K562 (cell line): ENCODE measurements at regions not wholly inside any gene's neighbourhood (a gene's known extent, or its start where the extent isn't known, plus 50 kb on each side); places are given as distances from the start of the nearest gene placed in this dataset.
A peak's percentile ranks its signal among the peaks of the same experiment; 100 is the strongest.

ENCODE experiments used
- ATAC-seq: fragments of 200-7000 bp; cut with Tn5 transposase; 3 replicates; pipeline ENCODE4 v1.9.1; 2020; ENCODE audit warnings: moderate library complexity
- BruUV-seq: library from RNA; stranded (reverse); fragments of 400-500 nt; replicated peaks from 2 replicates; lab custom pipeline; 2021; lab: Mats Ljungman, UMichigan
- CTCF ChIA-PET: fragments of 300-600 bp; formaldehyde crosslinking; extraction: SDS; loops from one replicate; lab custom pipeline; 2021; ENCODE audit warnings: low intra/inter-chr PET ratio; lab: Yijun Ruan, JAX
- POLR2A ChIA-PET: fragments of 300-600, 350-650 bp; sonication (Branson Sonifier 250); formaldehyde crosslinking; extraction: SDS; loops from one replicate; lab custom pipeline; 2021; ENCODE audit warnings: antibody characterized with exemption, inconsistent platforms; lab: Yijun Ruan, JAX
- DNase-seq, 4 experiments: peaks; one replicate each; pipeline versions ENCODE4 v3.0.0 to v3.0.0-alpha.2; 2011 to 2018; ENCODE audit warnings: low spot score in 3 of 4, mixed read lengths in 3 of 4; ENCODE audit errors: extremely low read depth in 1 of 4
- FAIRE-seq: peaks from 2 replicates; lab custom pipeline; 2011; peaks lifted over from hg19 to GRCh38; lab: Jason Lieb, UNC
- H2AFZ ChIP-seq: 2 replicates; pipeline ENCODE4 v1.6.0; 2011; ENCODE audit warnings: low read depth, low read length, control low read depth, inconsistent platforms
- H3K27ac ChIP-seq: fragments of 200-600 bp; 3 replicates; pipeline ENCODE4 v1.8.0; 2011; ENCODE audit warnings: low read depth, mild to moderate bottlenecking, control low read depth, inconsistent platforms, low read length, moderate library complexity, mixed read lengths; ENCODE audit errors: extremely low read depth
- H3K27me3 ChIP-seq, 2 experiments: fragments of 300-600 bp in 1 of 2; 2 replicates in 1 of 2; 3 replicates in 1 of 2; pipeline versions ENCODE4 v1.6.0 to v1.8.0; 2011; ENCODE audit warnings: inconsistent platforms in 2 of 2, low read length in 2 of 2, mild to moderate bottlenecking in 1 of 2, mixed read lengths in 1 of 2, moderate library complexity in 1 of 2; ENCODE audit not compliant: control insufficient read depth in 2 of 2, insufficient read depth in 2 of 2
- H3K36me3 ChIP-seq: fragments of 300-600 bp; 3 replicates; pipeline ENCODE4 v1.8.0; 2011; ENCODE audit warnings: mild to moderate bottlenecking, low read length, inconsistent platforms; ENCODE audit not compliant: control insufficient read depth, insufficient read depth
- H3K4me1 ChIP-seq, 2 experiments: fragments of 200-600 bp in 1 of 2; replicated peaks in 1 of 2; 2 replicates in 1 of 2; 3 replicates in 1 of 2; pipeline versions ENCODE4 v1.5.1 to v1.8.0; 2011; ENCODE audit warnings: inconsistent platforms in 2 of 2, low read length in 2 of 2, mild to moderate bottlenecking in 1 of 2, mixed read lengths in 1 of 2, moderate library complexity in 1 of 2; ENCODE audit not compliant: control insufficient read depth in 2 of 2, insufficient read depth in 2 of 2
- H3K4me2 ChIP-seq: 2 replicates; pipeline ENCODE4 v1.6.1; 2011; ENCODE audit warnings: low read length, control low read depth, inconsistent platforms, mixed read lengths; ENCODE audit not compliant: insufficient read depth
- H3K4me3 ChIP-seq: fragments of 200-600 bp; sonication (generic), shearing (Covaris generic); 2 replicates; pipeline ENCODE4 v1.5.1; 2016; ENCODE audit warnings: control low read depth, inconsistent platforms
- H3K79me2 ChIP-seq: fragments of 200-600 bp; 3 replicates; pipeline ENCODE4 v1.8.0; 2011; ENCODE audit warnings: low read length, inconsistent platforms; ENCODE audit not compliant: control insufficient read depth, insufficient read depth
- H3K9ac ChIP-seq, 2 experiments: 2 replicates each; pipeline versions ENCODE4 v1.6.0 to v1.6.1; 2011; ENCODE audit warnings: low read depth in 2 of 2, low read length in 2 of 2, control low read depth in 1 of 2, inconsistent platforms in 1 of 2, mild to moderate bottlenecking in 1 of 2, mixed read lengths in 1 of 2; ENCODE audit not compliant: insufficient read depth in 1 of 2
- H3K9me1 ChIP-seq: one replicate; pipeline ENCODE4 v1.6.0; 2011; ENCODE audit warnings: inconsistent platforms, mild to moderate bottlenecking, low read length, moderate library complexity; ENCODE audit not compliant: control insufficient read depth, insufficient read depth
- H3K9me3 ChIP-seq: replicated peaks from 2 replicates; pipeline ENCODE4 v1.5.1; 2011; ENCODE audit warnings: low read depth, low read length, inconsistent platforms; ENCODE audit not compliant: control insufficient read depth, insufficient read depth
- H4K20me1 ChIP-seq: replicated peaks from 2 replicates; pipeline ENCODE4 v1.6.1; 2011; ENCODE audit warnings: low read length, inconsistent platforms, mixed read lengths; ENCODE audit not compliant: control insufficient read depth, insufficient read depth
- HMG20A ChIP-seq: fragments of 450-650 bp; formaldehyde crosslinking; conservative IDR thresholded peaks from 2 replicates; pipeline ENCODE4 v1.4.0; 2020; ENCODE audit warnings: mild to moderate bottlenecking, mixed read lengths
- KLF13 ChIP-seq: fragments of 450-650 bp; IDR thresholded peaks from 2 replicates; pipeline ENCODE4 v1.6.1; 2016; ENCODE audit warnings: missing genetic modification characterization, low read depth, mild to moderate bottlenecking, missing compliant biosample characterization, moderate library complexity, borderline replicate concordance
- WGBS: fragments of 100-300 bp; shearing (Covaris generic); methylation state at CpG from one replicate; pipeline ENCODE4 v1.1.6; 2016; ENCODE audit warnings: low coverage, mixed read lengths; ENCODE audit not compliant: insufficient coverage; ENCODE audit errors: missing lambda C conversion rate; 5-methylcytosine and 5-hydroxymethylcytosine counted together
- in situ Hi-C: fragments of 300-500 bp; cut with MboI; formaldehyde crosslinking; loops from 4 replicates; pipeline ENCODE4 v1.15.0; 2018; ENCODE audit warnings: inconsistent platforms, mixed read lengths
- intact Hi-C: fragments of 100-400 bp; cut with micrococcal nuclease; formaldehyde crosslinking; loops from 2 replicates; pipeline ENCODE4 v1.14.2; 2022
- TF ChIP-seq, protein P1 (sequence below), 3 experiments: fragments of 200-800 bp in 1 of 3; fragments of 250-450 bp in 1 of 3; fragments of 450-650 bp in 1 of 3; sonication (Bioruptor Pico) in 1 of 3; sonication (Bioruptor generic) in 1 of 3; formaldehyde crosslinking in 1 of 3; IDR thresholded peaks; 2 replicates each; pipeline versions ENCODE4 v1.6.1 to v1.8.0; 2016 to 2022; ENCODE audit warnings: mild to moderate bottlenecking in 2 of 3, missing genetic modification characterization in 2 of 3, missing compliant biosample characterization in 1 of 3, moderate library complexity in 1 of 3

- POLR2A ChIA-PET, result no interaction called here
- FAIRE-seq, result no peak
- no peak overlapping the region for H3K4me3 ChIP-seq
Measured at GRCh38 chr20:54283253-54283652, 75.4 kb downstream of the PFDN4 start.

More at GRCh38 chr20:54283253-54283652, 75.4 kb downstream of the PFDN4 start:
- intact Hi-C loops, result no loop called here
- H3K4me2 ChIP-seq, result no peak overlapping the region
- CTCF ChIA-PET, result no interaction called here
- in situ Hi-C loops, result no loop called here
- H3K79me2 ChIP-seq, result no peaks in the 10 kb centered on the region
- no peaks in the 10 kb centered on the region for H3K27me3 ChIP-seq
- no peak overlapping the region for H3K27ac ChIP-seq
- no peaks in the 10 kb centered on the region for H3K4me1 ChIP-seq
- no peak overlapping the region for H2AFZ ChIP-seq
- H3K9me1 ChIP-seq, result no peaks in the 10 kb centered on the region
- H3K36me3 ChIP-seq, result no peaks in the 10 kb centered on the region
- ATAC-seq (no peak), DNase-seq (no peak)
- TF ChIP-seq KLF13 (tag) (no peak), HMG20A (CRISPR knock-in tag) (no peak)
- TF ChIP-seq, protein P1, sequence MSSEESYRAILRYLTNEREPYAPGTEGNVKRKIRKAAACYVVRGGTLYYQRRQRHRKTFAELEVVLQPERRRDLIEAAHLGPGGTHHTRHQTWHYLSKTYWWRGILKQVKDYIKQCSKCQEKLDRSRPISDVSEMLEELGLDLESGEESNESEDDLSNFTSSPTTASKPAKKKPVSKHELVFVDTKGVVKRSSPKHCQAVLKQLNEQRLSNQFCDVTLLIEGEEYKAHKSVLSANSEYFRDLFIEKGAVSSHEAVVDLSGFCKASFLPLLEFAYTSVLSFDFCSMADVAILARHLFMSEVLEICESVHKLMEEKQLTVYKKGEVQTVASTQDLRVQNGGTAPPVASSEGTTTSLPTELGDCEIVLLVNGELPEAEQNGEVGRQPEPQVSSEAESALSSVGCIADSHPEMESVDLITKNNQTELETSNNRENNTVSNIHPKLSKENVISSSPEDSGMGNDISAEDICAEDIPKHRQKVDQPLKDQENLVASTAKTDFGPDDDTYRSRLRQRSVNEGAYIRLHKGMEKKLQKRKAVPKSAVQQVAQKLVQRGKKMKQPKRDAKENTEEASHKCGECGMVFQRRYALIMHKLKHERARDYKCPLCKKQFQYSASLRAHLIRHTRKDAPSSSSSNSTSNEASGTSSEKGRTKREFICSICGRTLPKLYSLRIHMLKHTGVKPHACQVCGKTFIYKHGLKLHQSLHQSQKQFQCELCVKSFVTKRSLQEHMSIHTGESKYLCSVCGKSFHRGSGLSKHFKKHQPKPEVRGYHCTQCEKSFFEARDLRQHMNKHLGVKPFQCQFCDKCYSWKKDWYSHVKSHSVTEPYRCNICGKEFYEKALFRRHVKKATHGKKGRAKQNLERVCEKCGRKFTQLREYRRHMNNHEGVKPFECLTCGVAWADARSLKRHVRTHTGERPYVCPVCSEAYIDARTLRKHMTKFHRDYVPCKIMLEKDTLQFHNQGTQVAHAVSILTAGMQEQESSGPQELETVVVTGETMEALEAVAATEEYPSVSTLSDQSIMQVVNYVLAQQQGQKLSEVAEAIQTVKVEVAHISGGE (CRISPR knock-in tag; IDR thresholded peaks at IDR 0.05), result peak in 1 of 3 experiments; percentile 72; a peak in 2 of 6 replicates
- 0% methylated on average over 2 of the region's 2 CpGs for WGBS
- no peaks in the 10 kb centered on the region for H4K20me1 ChIP-seq
- no TSS peak for BruUV-seq
- H3K9me3 ChIP-seq, result no peaks in the 10 kb centered on the region
- H3K9ac ChIP-seq, result no peak overlapping the region
